H1 (cell line): ENCODE measurements at regions not wholly inside any gene's neighbourhood (a gene's known extent, or its start where the extent isn't known, plus 50 kb on each side); places are given as distances from the start of the nearest gene placed in this dataset.

Experiments
- CREB1 ChIP-seq: IDR thresholded peaks from 2 replicates; pipeline ENCODE4 v1.6.1; 2012; ENCODE audit warnings: inconsistent platforms
- CTBP2 ChIP-seq: IDR thresholded peaks from 2 replicates; pipeline ENCODE4 v1.7.0; 2011; ENCODE audit warnings: borderline replicate concordance, mild to moderate bottlenecking, moderate library complexity, mixed read lengths, low read length; ENCODE audit not compliant: insufficient read depth, insufficient read length

GRCh38 chr4:67236788-67237187, 308.5 kb downstream of the CENPC start (continued):
- no peak for TF ChIP-seq CTBP2
- TF ChIP-seq CREB1: no peak
